Activated CD8-positive, alpha-beta memory T cell treated with anti-CD3 and anti-CD28 coated beads for 36 hours (primary cell): ENCODE measurements at regions not wholly inside any gene's neighbourhood (a gene's known extent, or its start where the extent isn't known, plus 50 kb on each side); places are given as distances from the start of the nearest gene placed in this dataset.
"Not testable (repeated sequence)": the region's sequence is repeated elsewhere in the genome, so short reads cannot be mapped to it uniquely, and the experiment has no call there.

ENCODE experiments used
- CTCF ChIA-PET: fragments of 350-600 bp; sonication (Branson Sonifier 250); formaldehyde crosslinking; loops from one replicate; lab custom pipeline; 2021; ENCODE audit warnings: antibody characterized with exemption; lab: Charles Lee
- POLR2A ChIA-PET: fragments of 350-600 bp; sonication (Branson Sonifier 250); formaldehyde crosslinking; loops from one replicate; lab custom pipeline; 2021; ENCODE audit warnings: antibody characterized with exemption; lab: Charles Lee

- ChIA-PET CTCF (no interaction called here), POLR2A (no interaction called here)
These were observed 334.0 kb downstream of the SOCS6 start for GRCh38 chr18:70622622-70623419.

GRCh38 chr18:70621710-70622109 lies 332.9 kb downstream of the SOCS6 start:
- CTCF ChIA-PET: no interaction called here
- POLR2A ChIA-PET: no interaction called here

- ChIA-PET POLR2A (no interaction called here), CTCF (no interaction called here)
These were observed 332.2 kb downstream of the SOCS6 start for GRCh38 chr18:70620837-70621612.

GRCh38 chr18:70617020-70617763 lies 328.3 kb downstream of the SOCS6 start:
- CTCF ChIA-PET: no interaction called here
- POLR2A ChIA-PET: no interaction called here

- CTCF ChIA-PET: no interaction called here
These were observed 311.5 kb downstream of the SOCS6 start for GRCh38 chr18:70600225-70600925.

GRCh38 chr18:70598406-70598805 lies 309.6 kb downstream of the SOCS6 start:
- ChIA-PET POLR2A (no interaction called here), CTCF (interaction anchor here (0.9 to 1.3 kb wide), 2 partner anchors 13 to 14 kb away, joined by 3 read pairs; no protein-coding TSS in a partner anchor)

More at GRCh38 chr18:70600225-70600925, 311.5 kb downstream of the SOCS6 start:
- POLR2A ChIA-PET: no interaction called here

- ChIA-PET CTCF (no interaction called here), POLR2A (no interaction called here)
These were observed 294.1 kb downstream of the SOCS6 start for GRCh38 chr18:70582981-70583380.

- ChIA-PET POLR2A (no interaction called here), CTCF (no interaction called here)
These were observed 289.6 kb downstream of the SOCS6 start for GRCh38 chr18:70578480-70578879.

GRCh38 chr18:70577023-70577420 lies 288.2 kb downstream of the SOCS6 start:
- CTCF ChIA-PET: interaction anchor here (0.6 kb wide), 1 partner anchor 48 kb away, joined by 3 read pairs; no protein-coding TSS in a partner anchor

GRCh38 chr18:70576276-70577022 lies 287.6 kb downstream of the SOCS6 start:
- CTCF ChIA-PET: interaction anchor here (0.6 kb wide), 1 partner anchor 48 kb away, joined by 3 read pairs; no protein-coding TSS in a partner anchor
- POLR2A ChIA-PET: no interaction called here

More at GRCh38 chr18:70577023-70577420, 288.2 kb downstream of the SOCS6 start:
- POLR2A ChIA-PET: no interaction called here

- POLR2A ChIA-PET, CTCF ChIA-PET: not testable (repeated sequence)
These were observed 286.1 kb downstream of the SOCS6 start for GRCh38 chr18:70574951-70575350.

- CTCF ChIA-PET, POLR2A ChIA-PET: not testable (repeated sequence)
These were observed 280.8 kb downstream of the SOCS6 start for GRCh38 chr18:70569647-70570046.

- ChIA-PET CTCF (no interaction called here), POLR2A (no interaction called here)
These were observed 270.6 kb downstream of the SOCS6 start for GRCh38 chr18:70559446-70559845.

- POLR2A ChIA-PET: no interaction called here
- CTCF ChIA-PET: no interaction called here
These were observed 269.5 kb downstream of the SOCS6 start for GRCh38 chr18:70558371-70558770.

GRCh38 chr18:70554854-70555445 lies 266.1 kb downstream of the SOCS6 start:
- POLR2A ChIA-PET: no interaction called here
- CTCF ChIA-PET: no interaction called here

- ChIA-PET POLR2A (no interaction called here), CTCF (no interaction called here)
These were observed 265.1 kb downstream of the SOCS6 start for GRCh38 chr18:70553936-70554260.

GRCh38 chr18:70553245-70553935 lies 264.5 kb downstream of the SOCS6 start:
- ChIA-PET POLR2A (no interaction called here), CTCF (no interaction called here)
